ENCODE measurements at regions not wholly inside any gene's neighbourhood (a gene's known extent, or its start where the extent isn't known, plus 50 kb on each side); places are given as distances from the start of the nearest gene placed in this dataset.

DNA sequence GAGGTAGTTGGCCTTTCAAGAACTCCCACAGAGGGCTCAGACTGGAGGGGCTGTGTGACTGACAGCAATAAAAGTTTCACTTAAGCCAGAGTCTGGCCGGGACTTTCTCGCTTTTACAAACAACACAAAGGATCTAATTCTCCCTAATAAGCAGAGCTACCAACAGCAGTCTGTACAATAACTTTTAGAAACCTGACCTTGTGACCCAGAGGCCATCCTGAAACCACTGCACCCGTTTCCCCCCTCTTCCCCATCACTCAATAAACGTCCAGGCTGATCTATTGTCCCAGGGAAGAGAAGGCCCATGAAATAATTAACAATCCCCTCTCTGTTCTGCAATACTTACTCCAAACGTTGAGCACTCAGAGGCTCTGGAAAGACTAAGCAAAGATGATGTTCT lies 442.4 kb downstream of the ZIC3 start:
- TF ChIP-seq, protein P1, sequence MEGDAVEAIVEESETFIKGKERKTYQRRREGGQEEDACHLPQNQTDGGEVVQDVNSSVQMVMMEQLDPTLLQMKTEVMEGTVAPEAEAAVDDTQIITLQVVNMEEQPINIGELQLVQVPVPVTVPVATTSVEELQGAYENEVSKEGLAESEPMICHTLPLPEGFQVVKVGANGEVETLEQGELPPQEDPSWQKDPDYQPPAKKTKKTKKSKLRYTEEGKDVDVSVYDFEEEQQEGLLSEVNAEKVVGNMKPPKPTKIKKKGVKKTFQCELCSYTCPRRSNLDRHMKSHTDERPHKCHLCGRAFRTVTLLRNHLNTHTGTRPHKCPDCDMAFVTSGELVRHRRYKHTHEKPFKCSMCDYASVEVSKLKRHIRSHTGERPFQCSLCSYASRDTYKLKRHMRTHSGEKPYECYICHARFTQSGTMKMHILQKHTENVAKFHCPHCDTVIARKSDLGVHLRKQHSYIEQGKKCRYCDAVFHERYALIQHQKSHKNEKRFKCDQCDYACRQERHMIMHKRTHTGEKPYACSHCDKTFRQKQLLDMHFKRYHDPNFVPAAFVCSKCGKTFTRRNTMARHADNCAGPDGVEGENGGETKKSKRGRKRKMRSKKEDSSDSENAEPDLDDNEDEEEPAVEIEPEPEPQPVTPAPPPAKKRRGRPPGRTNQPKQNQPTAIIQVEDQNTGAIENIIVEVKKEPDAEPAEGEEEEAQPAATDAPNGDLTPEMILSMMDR (IDR thresholded peaks at IDR 0.05; ENCODE audit: low read length), result no peak
- no peak for TF ChIP-seq EZH2 (IDR thresholded peaks at IDR 0.05; ENCODE audit: borderline replicate concordance, low read length)
